Activated naive CD4-positive, alpha-beta T cell treated with anti-CD3 and anti-CD28 coated beads for 36 hours (primary cell): ENCODE measurements at regions not wholly inside any gene's neighbourhood (a gene's known extent, or its start where the extent isn't known, plus 50 kb on each side); places are given as distances from the start of the nearest gene placed in this dataset.

Experiments used
- CTCF ChIA-PET: fragments of 350-600 bp; sonication (Branson Sonifier 250); formaldehyde crosslinking; loops from one replicate; lab custom pipeline; 2021; ENCODE audit warnings: antibody characterized with exemption; lab: Charles Lee
- DNase-seq: peaks from one replicate; pipeline ENCODE4 v3.0.0-alpha.2; 2020
- H3K27ac Mint-ChIP-seq: one replicate; pipeline ENCODE4 v1.8.0; 2021; ENCODE audit warnings: mild to moderate bottlenecking, mixed read lengths
- H3K27me3 Mint-ChIP-seq: one replicate; pipeline ENCODE4 v1.8.0; 2021; ENCODE audit warnings: low read depth, mixed read lengths
- H3K36me3 Mint-ChIP-seq: one replicate; pipeline ENCODE4 v1.8.0; 2021; ENCODE audit warnings: low read depth, mixed read lengths
- H3K4me1 Mint-ChIP-seq: one replicate; pipeline ENCODE4 v1.8.0; 2021; ENCODE audit warnings: low read depth, mixed read lengths
- H3K4me3 Mint-ChIP-seq: one replicate; pipeline ENCODE4 v1.8.0; 2021; ENCODE audit warnings: mild to moderate bottlenecking, moderate library complexity, mixed read lengths
- H3K9me3 Mint-ChIP-seq: one replicate; pipeline ENCODE4 v1.8.0; 2021; ENCODE audit warnings: mixed read lengths
- intact Hi-C: fragments of 100-400 bp; cut with micrococcal nuclease; formaldehyde crosslinking; loops from one replicate; pipeline ENCODE4 v1.15.1; 2023

- intact Hi-C loops = no loop called here
- Mint-ChIP-seq H3K36me3 (no peaks in the 10 kb centered on the region), H3K4me1 (no peaks in the 10 kb centered on the region), H3K9me3 (peaks cover 8% of the 10 kb centered on the region), H3K27ac (no peak overlapping the region), H3K4me3 (no peak overlapping the region), H3K27me3 (no peaks in the 10 kb centered on the region)
- DNase-seq = no peak
- CTCF ChIA-PET = no interaction called here
These were observed 454.1 kb upstream of the KHDRBS2 start for GRCh38 chr6:62740171-62740570.

- no peak for DNase-seq
- no peaks in the 10 kb centered on the region for H3K27me3 Mint-ChIP-seq
- no peaks in the 10 kb centered on the region for H3K4me1 Mint-ChIP-seq
- intact Hi-C loops = no loop called here
- H3K9me3 Mint-ChIP-seq = peaks cover 8% of the 10 kb centered on the region
- H3K27ac Mint-ChIP-seq = no peak overlapping the region
- no peak overlapping the region for H3K4me3 Mint-ChIP-seq
- CTCF ChIA-PET = no interaction called here
- H3K36me3 Mint-ChIP-seq = no peaks in the 10 kb centered on the region
These were observed 451.8 kb upstream of the KHDRBS2 start for GRCh38 chr6:62737792-62738191.

- intact Hi-C loops = no loop called here
- Mint-ChIP-seq H3K27me3 (no peaks in the 10 kb centered on the region), H3K4me1 (no peaks in the 10 kb centered on the region), H3K4me3 (no peak overlapping the region), H3K27ac (no peak overlapping the region), H3K36me3 (no peaks in the 10 kb centered on the region), H3K9me3 (peaks cover 10% of the 10 kb centered on the region)
- CTCF ChIA-PET = no interaction called here
- no peak for DNase-seq
These were observed 435.4 kb upstream of the KHDRBS2 start for GRCh38 chr6:62721408-62721807.

GRCh38 chr6:62716719-62717118 lies 430.7 kb upstream of the KHDRBS2 start:
- H3K4me3 Mint-ChIP-seq = no peak overlapping the region
- intact Hi-C loops = no loop called here
- CTCF ChIA-PET = no interaction called here
- H3K36me3 Mint-ChIP-seq = no peaks in the 10 kb centered on the region
- H3K27ac Mint-ChIP-seq = no peak overlapping the region
- H3K4me1 Mint-ChIP-seq = no peaks in the 10 kb centered on the region
- H3K27me3 Mint-ChIP-seq = no peaks in the 10 kb centered on the region
- H3K9me3 Mint-ChIP-seq = peaks cover 5% of the 10 kb centered on the region
- no peak for DNase-seq

GRCh38 chr6:62714112-62714511 lies 428.1 kb upstream of the KHDRBS2 start:
- CTCF ChIA-PET = no interaction called here

GRCh38 chr6:62711750-62712149 lies 425.7 kb upstream of the KHDRBS2 start:
- DNase-seq = no peak
- CTCF ChIA-PET = no interaction called here
- Mint-ChIP-seq H3K9me3 (peaks cover 3% of the 10 kb centered on the region), H3K27me3 (no peaks in the 10 kb centered on the region), H3K36me3 (no peaks in the 10 kb centered on the region), H3K27ac (no peak overlapping the region), H3K4me3 (no peak overlapping the region), H3K4me1 (no peaks in the 10 kb centered on the region)
- intact Hi-C loops = no loop called here

More at GRCh38 chr6:62714112-62714511, 428.1 kb upstream of the KHDRBS2 start:
- Mint-ChIP-seq H3K27ac (no peak overlapping the region), H3K4me3 (no peak overlapping the region), H3K9me3 (peaks cover 4% of the 10 kb centered on the region), H3K36me3 (no peaks in the 10 kb centered on the region), H3K4me1 (no peaks in the 10 kb centered on the region), H3K27me3 (no peaks in the 10 kb centered on the region)
- intact Hi-C loops = no loop called here
- DNase-seq = no peak

GRCh38 chr6:62707914-62708313 lies 421.9 kb upstream of the KHDRBS2 start:
- no peaks in the 10 kb centered on the region for H3K27me3 Mint-ChIP-seq

GRCh38 chr6:62707156-62707555 lies 421.1 kb upstream of the KHDRBS2 start:
- DNase-seq = no peak
- H3K27me3 Mint-ChIP-seq = no peaks in the 10 kb centered on the region
- CTCF ChIA-PET = no interaction called here
- peaks cover 5% of the 10 kb centered on the region for H3K9me3 Mint-ChIP-seq
- H3K4me1 Mint-ChIP-seq = no peaks in the 10 kb centered on the region
- H3K36me3 Mint-ChIP-seq = no peaks in the 10 kb centered on the region
- H3K4me3 Mint-ChIP-seq = no peak overlapping the region
- intact Hi-C loops = no loop called here
- H3K27ac Mint-ChIP-seq = no peak overlapping the region

More at GRCh38 chr6:62707914-62708313, 421.9 kb upstream of the KHDRBS2 start:
- peaks cover 3% of the 10 kb centered on the region for H3K9me3 Mint-ChIP-seq
- no peak overlapping the region for H3K4me3 Mint-ChIP-seq
- H3K27ac Mint-ChIP-seq = no peak overlapping the region
- intact Hi-C loops = no loop called here
- CTCF ChIA-PET = no interaction called here
- no peak for DNase-seq
- no peaks in the 10 kb centered on the region for H3K36me3 Mint-ChIP-seq
- no peaks in the 10 kb centered on the region for H3K4me1 Mint-ChIP-seq

- H3K4me1 Mint-ChIP-seq = no peaks in the 10 kb centered on the region
- no peak overlapping the region for H3K4me3 Mint-ChIP-seq
- peaks cover 3% of the 10 kb centered on the region for H3K9me3 Mint-ChIP-seq
- intact Hi-C loops = no loop called here
- CTCF ChIA-PET = no interaction called here
- H3K27ac Mint-ChIP-seq = no peak overlapping the region
- H3K36me3 Mint-ChIP-seq = no peaks in the 10 kb centered on the region
- no peak for DNase-seq
- H3K27me3 Mint-ChIP-seq = no peaks in the 10 kb centered on the region
These were observed 397.0 kb upstream of the KHDRBS2 start for GRCh38 chr6:62683063-62683462.

GRCh38 chr6:62681108-62681507 lies 395.1 kb upstream of the KHDRBS2 start:
- no peak for DNase-seq
- CTCF ChIA-PET = no interaction called here
- Mint-ChIP-seq H3K36me3 (no peaks in the 10 kb centered on the region), H3K9me3 (peaks cover 12% of the 10 kb centered on the region), H3K4me3 (no peak overlapping the region), H3K27me3 (no peaks in the 10 kb centered on the region), H3K27ac (no peak overlapping the region), H3K4me1 (no peaks in the 10 kb centered on the region)
- intact Hi-C loops = no loop called here

GRCh38 chr6:62672989-62673388 lies 387.0 kb upstream of the KHDRBS2 start:
- no peak overlapping the region for H3K4me3 Mint-ChIP-seq

GRCh38 chr6:62670490-62671223 lies 384.6 kb upstream of the KHDRBS2 start:
- DNase-seq = no peak
- Mint-ChIP-seq H3K4me3 (no peak overlapping the region), H3K9me3 (no peaks in the 10 kb centered on the region), H3K27me3 (no peaks in the 10 kb centered on the region), H3K27ac (no peak overlapping the region), H3K4me1 (no peaks in the 10 kb centered on the region), H3K36me3 (no peaks in the 10 kb centered on the region)
- intact Hi-C loops = no loop called here
- CTCF ChIA-PET = no interaction called here

More at GRCh38 chr6:62672989-62673388, 387.0 kb upstream of the KHDRBS2 start:
- CTCF ChIA-PET = no interaction called here
- H3K27me3 Mint-ChIP-seq = no peaks in the 10 kb centered on the region
- intact Hi-C loops = no loop called here
- no peak for DNase-seq
- no peaks in the 10 kb centered on the region for H3K36me3 Mint-ChIP-seq
- H3K9me3 Mint-ChIP-seq = peaks cover 9% of the 10 kb centered on the region
- H3K27ac Mint-ChIP-seq = no peak overlapping the region
- H3K4me1 Mint-ChIP-seq = no peaks in the 10 kb centered on the region

- Mint-ChIP-seq H3K4me1 (no peaks in the 10 kb centered on the region), H3K36me3 (no peaks in the 10 kb centered on the region), H3K27ac (no peak overlapping the region), H3K27me3 (no peaks in the 10 kb centered on the region), H3K9me3 (no peaks in the 10 kb centered on the region), H3K4me3 (no peak overlapping the region)
- CTCF ChIA-PET = no interaction called here
- no peak for DNase-seq
- intact Hi-C loops = no loop called here
These were observed 383.8 kb upstream of the KHDRBS2 start for GRCh38 chr6:62669831-62670230.
